Embryonic facial prominence (tissue), 1 donor: ENCODE measurements at regions not wholly inside any gene's neighbourhood (a gene's known extent, or its start where the extent isn't known, plus 50 kb on each side); places are given as distances from the start of the nearest gene placed in this dataset.
"Not testable (repeated sequence)": the region's sequence is repeated elsewhere in the genome, so short reads cannot be mapped to it uniquely, and the experiment has no call there.

Experiments
- DNase-seq: peaks from one replicate; pipeline ENCODE4 v3.0.0-alpha.2; 2016; ENCODE audit errors: extremely low spot score

- DNase-seq, result not testable (repeated sequence)
These were observed 51.0 kb upstream of the CDYL start for GRCh38 chr6:4725136-4725760.

- DNase-seq, result not testable (repeated sequence)
These were observed 51.5 kb upstream of the CDYL start for GRCh38 chr6:4724727-4725126.

- DNase-seq, result no peak
These were observed 52.8 kb upstream of the CDYL start for GRCh38 chr6:4723383-4723782.

- DNase-seq, result not testable (repeated sequence)
These were observed 54.8 kb upstream of the CDYL start for GRCh38 chr6:4721368-4721767.

GRCh38 chr6:4719491-4719890 lies 56.7 kb upstream of the CDYL start:
- no peak for DNase-seq

GRCh38 chr6:4717856-4718255 lies 58.3 kb upstream of the CDYL start:
- DNase-seq, result no peak

- DNase-seq, result no peak
These were observed 59.1 kb upstream of the CDYL start for GRCh38 chr6:4717124-4717523.

GRCh38 chr6:4714961-4715501 lies 61.2 kb upstream of the CDYL start:
- no peak for DNase-seq

- no peak for DNase-seq
These were observed 63.9 kb upstream of the CDYL start for GRCh38 chr6:4712291-4712690.

- DNase-seq, result no peak
These were observed 69.2 kb upstream of the CDYL start for GRCh38 chr6:4707011-4707410.

- no peak for DNase-seq
These were observed 70.4 kb upstream of the CDYL start for GRCh38 chr6:4705809-4706208.

GRCh38 chr6:4703382-4703781 lies 72.8 kb upstream of the CDYL start:
- DNase-seq, result no peak

GRCh38 chr6:4698901-4699659 lies 77.1 kb upstream of the CDYL start:
- no peak for DNase-seq

GRCh38 chr6:4693173-4693970 lies 82.8 kb upstream of the CDYL start:
- DNase-seq, result no peak

GRCh38 chr6:4692664-4693063 lies 83.5 kb upstream of the CDYL start:
- DNase-seq, result no peak

GRCh38 chr6:4687989-4688947 lies 87.9 kb upstream of the CDYL start:
- no peak for DNase-seq

GRCh38 chr6:4687656-4687988 lies 88.6 kb upstream of the CDYL start:
- no peak for DNase-seq

- no peak for DNase-seq
These were observed 93.6 kb upstream of the CDYL start for GRCh38 chr6:4682431-4683097.

- no peak for DNase-seq
These were observed 97.5 kb upstream of the CDYL start for GRCh38 chr6:4678506-4679300.

GRCh38 chr6:4677751-4678065 lies 98.5 kb upstream of the CDYL start:
- no peak for DNase-seq
